Kidney epithelial cell (primary cell): ENCODE measurements at regions not wholly inside any gene's neighbourhood (a gene's known extent, or its start where the extent isn't known, plus 50 kb on each side); places are given as distances from the start of the nearest gene placed in this dataset.

ENCODE experiments used
- DNase-seq: peaks from one replicate; pipeline ENCODE4 v3.0.0-alpha.2; 2010; ENCODE audit warnings: low read depth
- H3K27me3 ChIP-seq: 2 replicates; pipeline ENCODE4 v1.6.0; 2011; ENCODE audit warnings: low read length; ENCODE audit not compliant: control insufficient read depth, insufficient read depth
- H3K36me3 ChIP-seq: 2 replicates; pipeline ENCODE4 v1.5.1; 2011; ENCODE audit warnings: low read length; ENCODE audit not compliant: control insufficient read depth, insufficient read depth
- H3K4me3 ChIP-seq: 2 replicates; pipeline ENCODE4 v1.5.1; 2011; ENCODE audit warnings: low read depth, mild to moderate bottlenecking, control low read depth, low read length
- TF ChIP-seq, protein P1 (sequence below): IDR thresholded peaks from 2 replicates; pipeline ENCODE4 v1.5.1; 2011; ENCODE audit warnings: mild to moderate bottlenecking, moderate library complexity, low read length, control low read depth, inconsistent platforms; ENCODE audit not compliant: insufficient read depth, poor library complexity, severe bottlenecking

DNA sequence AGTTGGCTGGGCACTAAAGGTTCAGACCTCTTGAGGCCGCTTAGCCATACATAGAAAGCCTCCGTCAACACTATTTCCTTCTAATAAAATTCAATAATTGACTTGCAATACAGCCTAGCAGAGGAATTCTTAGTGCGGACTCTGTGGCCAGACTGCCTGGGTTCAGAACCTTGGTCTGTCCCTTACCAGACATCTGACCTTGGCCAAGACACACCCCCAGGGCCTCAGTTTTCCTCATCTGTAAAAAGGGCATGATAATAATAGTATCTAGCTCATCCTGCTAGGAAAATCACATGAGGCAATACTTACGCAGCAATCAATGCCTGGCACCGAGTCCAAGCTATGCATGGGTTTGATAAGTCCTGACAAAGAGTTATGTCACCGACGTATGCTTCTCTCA, 148.2 kb upstream of the SOD1 start:
- Histone ChIP-seq H3K4me3 (no peak overlapping the region), H3K27me3 (no peaks in the 10 kb centered on the region), H3K36me3 (no peaks in the 10 kb centered on the region)
- no peak for DNase-seq
- TF ChIP-seq, protein P1, sequence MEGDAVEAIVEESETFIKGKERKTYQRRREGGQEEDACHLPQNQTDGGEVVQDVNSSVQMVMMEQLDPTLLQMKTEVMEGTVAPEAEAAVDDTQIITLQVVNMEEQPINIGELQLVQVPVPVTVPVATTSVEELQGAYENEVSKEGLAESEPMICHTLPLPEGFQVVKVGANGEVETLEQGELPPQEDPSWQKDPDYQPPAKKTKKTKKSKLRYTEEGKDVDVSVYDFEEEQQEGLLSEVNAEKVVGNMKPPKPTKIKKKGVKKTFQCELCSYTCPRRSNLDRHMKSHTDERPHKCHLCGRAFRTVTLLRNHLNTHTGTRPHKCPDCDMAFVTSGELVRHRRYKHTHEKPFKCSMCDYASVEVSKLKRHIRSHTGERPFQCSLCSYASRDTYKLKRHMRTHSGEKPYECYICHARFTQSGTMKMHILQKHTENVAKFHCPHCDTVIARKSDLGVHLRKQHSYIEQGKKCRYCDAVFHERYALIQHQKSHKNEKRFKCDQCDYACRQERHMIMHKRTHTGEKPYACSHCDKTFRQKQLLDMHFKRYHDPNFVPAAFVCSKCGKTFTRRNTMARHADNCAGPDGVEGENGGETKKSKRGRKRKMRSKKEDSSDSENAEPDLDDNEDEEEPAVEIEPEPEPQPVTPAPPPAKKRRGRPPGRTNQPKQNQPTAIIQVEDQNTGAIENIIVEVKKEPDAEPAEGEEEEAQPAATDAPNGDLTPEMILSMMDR = no peak

DNA sequence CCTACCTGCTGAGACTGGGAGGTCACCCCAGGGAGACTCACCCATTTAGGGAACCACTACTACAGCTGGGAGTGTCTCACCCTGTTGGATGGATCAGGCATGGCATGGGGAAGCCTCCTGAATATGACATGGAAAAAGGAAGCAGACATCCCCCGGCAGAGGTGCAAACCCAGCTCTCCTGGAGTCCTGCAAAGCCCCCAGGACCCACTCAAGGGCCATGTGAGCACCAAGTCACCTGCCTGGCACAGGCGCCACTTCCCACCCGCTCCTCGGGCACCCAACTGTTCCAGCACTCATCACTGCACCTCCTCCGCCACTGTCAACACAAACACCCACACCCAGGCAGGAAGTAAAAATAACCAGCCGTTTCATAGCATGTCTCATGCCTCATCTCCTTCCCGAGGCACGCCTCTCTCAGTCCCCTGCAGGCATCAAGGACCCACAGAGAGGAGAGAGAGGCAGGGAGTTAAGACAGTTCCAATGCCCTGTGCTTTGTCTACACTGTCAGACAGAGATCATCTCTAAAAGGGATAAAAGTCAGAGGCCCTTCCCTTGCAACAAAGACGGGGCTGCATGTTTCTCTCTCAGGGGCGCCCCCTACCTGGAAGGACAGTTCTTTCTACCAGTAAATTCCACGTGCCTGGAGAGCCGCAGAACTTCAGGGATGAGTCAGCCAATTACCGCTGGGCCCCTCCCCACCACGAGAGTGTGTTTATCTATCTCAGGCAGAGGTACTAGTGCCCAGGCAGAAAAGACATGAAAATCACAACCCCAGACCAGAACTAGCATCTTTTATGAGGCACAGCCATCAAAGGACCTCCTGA, 150.1 kb upstream of the SOD1 start:
- no peaks in the 10 kb centered on the region for H3K27me3 ChIP-seq
- H3K4me3 ChIP-seq = no peak overlapping the region
- no peak for DNase-seq
- TF ChIP-seq, protein P1 = peak; percentile 38
- no peaks in the 10 kb centered on the region for H3K36me3 ChIP-seq

DNA sequence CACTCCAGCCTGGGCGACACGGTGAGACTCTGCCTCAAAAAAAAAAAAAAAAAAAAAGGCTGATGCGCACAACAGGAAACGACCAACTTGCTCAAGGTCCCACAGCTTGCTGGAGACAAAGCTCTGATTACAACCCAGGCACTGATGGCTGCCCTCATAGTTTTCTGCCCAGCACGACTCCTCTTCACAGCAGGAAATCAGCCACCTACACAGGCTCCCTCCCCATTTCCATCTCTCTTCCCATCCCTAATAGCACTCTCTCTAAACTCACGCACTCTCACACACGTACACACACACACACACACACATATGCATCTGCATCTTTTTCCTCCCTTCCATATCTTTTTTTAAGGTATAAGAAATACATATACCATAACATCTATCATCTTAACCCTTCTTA, 153.5 kb upstream of the SOD1 start:
- TF ChIP-seq, protein P1 = no peak
- H3K36me3 ChIP-seq = no peaks in the 10 kb centered on the region
- H3K4me3 ChIP-seq = no peak overlapping the region
- no peaks in the 10 kb centered on the region for H3K27me3 ChIP-seq
- no peak for DNase-seq

DNA sequence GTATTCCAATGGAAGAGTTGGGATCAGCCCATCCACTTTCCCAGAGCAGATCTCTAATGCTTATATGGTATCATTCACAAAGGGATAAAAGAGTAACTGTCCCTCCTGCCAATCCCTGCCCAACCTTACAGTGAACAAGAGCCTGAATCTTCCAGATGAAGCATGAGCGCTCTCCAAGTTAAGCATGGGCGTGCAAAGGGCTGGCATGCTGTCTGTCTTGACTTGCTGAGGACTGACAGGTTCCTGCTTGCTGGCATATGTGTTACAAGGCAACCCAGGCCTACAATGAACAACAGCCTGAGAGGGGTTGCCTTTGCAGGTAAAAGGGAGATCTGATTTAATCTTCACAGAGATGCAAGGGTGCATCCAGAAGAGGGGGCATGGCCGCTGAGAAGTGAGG, 155.6 kb upstream of the SOD1 start:
- H3K36me3 ChIP-seq = no peaks in the 10 kb centered on the region
- TF ChIP-seq, protein P1 = no peak
- no peak for DNase-seq
- H3K4me3 ChIP-seq = no peak overlapping the region
- no peaks in the 10 kb centered on the region for H3K27me3 ChIP-seq

DNA sequence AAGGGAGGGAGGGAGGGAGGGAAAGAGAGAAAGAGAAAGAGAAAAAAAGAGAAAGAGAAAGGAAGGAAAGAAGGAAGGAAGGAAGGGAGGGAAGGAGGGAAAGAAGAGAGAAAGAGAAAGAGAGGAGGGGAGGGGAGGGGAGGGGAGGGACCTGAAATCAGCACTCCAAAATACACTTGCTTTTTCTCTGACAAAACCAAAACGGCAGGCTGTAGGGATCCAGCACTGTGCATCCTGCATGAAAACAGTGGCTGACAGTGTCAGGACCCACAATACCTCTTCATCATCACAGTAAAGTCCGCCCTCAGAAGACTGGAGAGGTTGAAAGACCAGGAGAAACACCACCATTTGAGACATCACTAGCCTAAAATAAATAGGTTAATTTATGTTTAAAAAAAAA, 156.0 kb upstream of the SOD1 start:
- no peak for DNase-seq
- H3K27me3 ChIP-seq = no peaks in the 10 kb centered on the region
- H3K4me3 ChIP-seq = no peak overlapping the region
- TF ChIP-seq, protein P1 = no peak
- H3K36me3 ChIP-seq = no peaks in the 10 kb centered on the region
